Heart left ventricle (tissue), 16 donors: ENCODE measurements at regions not wholly inside any gene's neighbourhood (a gene's known extent, or its start where the extent isn't known, plus 50 kb on each side); places are given as distances from the start of the nearest gene placed in this dataset.

ENCODE experiments used
- ATAC-seq, 4 donors: fragments of 200-7000 bp; cut with Tn5 transposase; one replicate each; pipeline ENCODE4 v1.9.1; 2020 to 2022; ENCODE audit warnings: moderate library complexity in 4 of 4, mild to moderate bottlenecking in 3 of 4, moderate number of reproducible peaks in 1 of 4
- DNase-seq, 5 donors: peaks; one replicate each; pipeline ENCODE4 v3.0.0-alpha.2; 2020
- H3K27ac ChIP-seq, 12 donors: fragments of 200-600 bp; sonication (generic) in 4 of 12; one replicate each; pipeline versions ENCODE4 v1.5.0 to v1.8.0; 2016 to 2022; ENCODE audit warnings: mild to moderate bottlenecking in 2 of 12
- H3K27me3 ChIP-seq, 9 donors: fragments of 200-600 bp; sonication (generic) in 2 of 9; one replicate each; pipeline versions ENCODE4 v1.5.1 to v1.8.0; 2016 to 2022; ENCODE audit warnings: mild to moderate bottlenecking in 3 of 9
- H3K36me3 ChIP-seq, 9 donors: fragments of 200-600 bp; sonication (generic) in 2 of 9; one replicate each; pipeline versions ENCODE4 v1.5.0 to v1.8.0; 2018 to 2022; ENCODE audit warnings: mild to moderate bottlenecking in 2 of 9
- H3K4me1 ChIP-seq, 12 donors: fragments of 200-600 bp; sonication (generic) in 4 of 12; one replicate each; pipeline versions ENCODE4 v1.5.0 to v1.8.0; 2016 to 2022; ENCODE audit warnings: mild to moderate bottlenecking in 3 of 12
- H3K4me3 ChIP-seq, 12 donors: fragments of 200-600 bp; sonication (generic) in 4 of 12; one replicate each; pipeline versions ENCODE4 v1.5.0 to v1.8.0; 2017 to 2022; ENCODE audit warnings: mild to moderate bottlenecking in 9 of 12, moderate library complexity in 4 of 12
- H3K9me3 ChIP-seq, 12 donors: fragments of 200-600 bp; sonication (generic) in 4 of 12; one replicate each; pipeline versions ENCODE4 v1.5.0 to v1.8.0; 2016 to 2022; ENCODE audit warnings: mild to moderate bottlenecking in 1 of 12
- CTCF ChIP-seq, 12 donors: fragments of 200-600 bp; sonication (generic) in 4 of 12; IDR thresholded peaks; one replicate each; pipeline versions ENCODE4 v1.5.0 to v1.8.0; 2018 to 2022; ENCODE audit warnings: antibody characterized with exemption in 12 of 12, mild to moderate bottlenecking in 5 of 12
- POLR2A ChIP-seq, 2 donors: fragments of 450-650 bp; IDR thresholded peaks; one replicate each; pipeline ENCODE4 v1.6.1; 2017; ENCODE audit warnings: antibody characterized with exemption in 2 of 2, mild to moderate bottlenecking in 2 of 2, moderate library complexity in 2 of 2
- WGBS, 4 donors: extraction: QIAGEN DNeasy Blood & Tissue Kit in 2 of 4; methylation state at CpG; one replicate each; pipeline versions ENCODE4 v1.1.5 to v1.1.7; 2013 to 2018; 5-methylcytosine and 5-hydroxymethylcytosine counted together
- intact Hi-C, 10 donors: fragments of 100-400 bp; cut with DNase I; formaldehyde crosslinking; loops; one replicate each; pipeline versions ENCODE4 v1.11.1 to v1.14.2; 2022
- donor health status: ischemic (EF 13 %, LVEDD 7.1; RV severe dilation, severe dysfunction).
- donor health status: healthy with polysubstance abuse.
- donor health status: DM: no; HTN: yes; CAD: no.
- donor health status: DM: no; HTN: no; CAD: no.
- donor health status: ischemic (EF 25% LVEDD 6.9; RV normal size, moderate dysfunction).
- donor health status: ischemic (EF 25% LVEDD 5.7; RV mildly dilated, moderate dysfunction).
- donor health status: healthy.
- donor health status: DM: yes; HTN: yes; CAD: no.
- donor health status: ischemic (EF 35%, LVEDD 5.7; RV mildly dilated, moderate dysfunction).
- donor health status: nonischemic (EF 11% LVEDD 7.7; RV severe dilation, severe dysfunction).
- donor health status: DM: yes; HTN: yes; CAD: no.
- donor health status: PGD.
- donor health status: ischemic (EF 29% LVEDD 5.4; RV normal size, mild dysfunction).
- donor health status: nonischemic (EF 23%, LVEDD 6.1; RV moderate dilation, normal function).

GRCh38 chr5:17730421-17730820 lies 96.2 kb downstream of the TAF11L14 start:
- WGBS, 4 donors: 82 to 93% (median 87%) methylated on average over 2 of the region's 2 CpGs
- TF ChIP-seq CTCF (IDR thresholded peaks at IDR 0.05): no peak
- ATAC-seq (no peak), DNase-seq (no peak)
- Histone ChIP-seq H3K27ac (no peak overlapping the region), H3K36me3 (no peaks in the 10 kb centered on the region), H3K27me3 (no peaks in the 10 kb centered on the region), H3K4me3 (no peak overlapping the region), H3K4me1 (no peaks in the 10 kb centered on the region), H3K9me3 (no peaks in the 10 kb centered on the region)
- intact Hi-C loops: no loop called here

GRCh38 chr5:17732351-17732923 lies 98.2 kb downstream of the TAF11L14 start:
- Histone ChIP-seq H3K4me1 (no peaks in the 10 kb centered on the region), H3K4me3 (no peak overlapping the region), H3K36me3 (no peaks in the 10 kb centered on the region), H3K9me3 (no peaks in the 10 kb centered on the region), H3K27me3 (no peaks in the 10 kb centered on the region), H3K27ac (no peak overlapping the region)
- TF ChIP-seq CTCF (IDR thresholded peaks at IDR 0.05) (no peak), POLR2A (IDR thresholded peaks at IDR 0.05) (no peak)
- WGBS, 4 donors: 66 to 86% (median 84%) methylated on average over 3 of the region's 3 CpGs
- intact Hi-C loops: no loop called here
- no peak for DNase-seq
- no peak for ATAC-seq

GRCh38 chr5:17734011-17734410 lies 99.8 kb downstream of the TAF11L14 start:
- Histone ChIP-seq H3K27me3 (no peaks in the 10 kb centered on the region), H3K36me3 (no peaks in the 10 kb centered on the region), H3K4me3 (no peak overlapping the region), H3K27ac (no peak overlapping the region), H3K9me3 (no peaks in the 10 kb centered on the region), H3K4me1 (no peaks in the 10 kb centered on the region)
- ATAC-seq: no peak
- TF ChIP-seq POLR2A (IDR thresholded peaks at IDR 0.05) (no peak), CTCF (IDR thresholded peaks at IDR 0.05) (no peak)
- no peak for DNase-seq
- 76 to 94% (median 89%) methylated on average over 2 of the region's 2 CpGs for WGBS, 4 donors
- intact Hi-C loops: no loop called here

GRCh38 chr5:17735761-17736160 lies 101.5 kb downstream of the TAF11L14 start:
- 53 to 73% (median 72%) methylated on average over 4 of the region's 4 CpGs for WGBS, 4 donors
- H3K27me3 ChIP-seq: no peaks in the 10 kb centered on the region
- H3K9me3 ChIP-seq: no peaks in the 10 kb centered on the region
- DNase-seq: no peak
- H3K27ac ChIP-seq: no peak overlapping the region
- intact Hi-C loops: no loop called here
- TF ChIP-seq CTCF (IDR thresholded peaks at IDR 0.05) (no peak), POLR2A (IDR thresholded peaks at IDR 0.05) (no peak)
- H3K36me3 ChIP-seq: no peaks in the 10 kb centered on the region
- H3K4me1 ChIP-seq: no peaks in the 10 kb centered on the region
- no peak overlapping the region for H3K4me3 ChIP-seq
- no peak for ATAC-seq
